Urinary bladder (tissue), 3 donors: ENCODE measurements at regions not wholly inside any gene's neighbourhood (a gene's known extent, or its start where the extent isn't known, plus 50 kb on each side); places are given as distances from the start of the nearest gene placed in this dataset.

Source experiments
- DNase-seq: peaks from one replicate; pipeline ENCODE4 v3.0.0-alpha.2; 2015; ENCODE audit errors: extremely low spot score
- H3K27ac ChIP-seq: one replicate; pipeline ENCODE4 v1.5.1; 2013; ENCODE audit warnings: low read depth, mild to moderate bottlenecking, moderate library complexity
- H3K36me3 ChIP-seq: one replicate; pipeline ENCODE4 v1.6.1; 2013; ENCODE audit warnings: mild to moderate bottlenecking, moderate library complexity; ENCODE audit not compliant: insufficient read depth
- H3K4me1 ChIP-seq: one replicate; pipeline ENCODE4 v1.6.1; 2013; ENCODE audit warnings: mild to moderate bottlenecking, moderate library complexity; ENCODE audit not compliant: insufficient read depth
- H3K4me3 ChIP-seq: one replicate; pipeline ENCODE4 v1.5.1; 2013; ENCODE audit warnings: low read depth, low read length
- WGBS: extraction: QIAGEN DNeasy Blood & Tissue Kit; methylation state at CpG from one replicate; pipeline ENCODE4 v1.1.7; 2013; 5-methylcytosine and 5-hydroxymethylcytosine counted together
- donor health status: healthy with polysubstance abuse.
- donor health status: healthy.

GRCh38 chr13:104099750-104100149, 1033.5 kb upstream of the SLC10A2 start:
- Histone ChIP-seq H3K4me1 (no peaks in the 10 kb centered on the region), H3K27ac (no peak overlapping the region), H3K36me3 (no peaks in the 10 kb centered on the region), H3K4me3 (no peak overlapping the region)
- DNase-seq: no peak

- WGBS: 89% methylated on average over 4 of the region's 4 CpGs
- no peak for DNase-seq
- no peak overlapping the region for H3K4me3 ChIP-seq
Observed at GRCh38 chr13:104098421-104098820, 1032.2 kb upstream of the SLC10A2 start.

GRCh38 chr13:104086759-104087158, 1020.5 kb upstream of the SLC10A2 start:
- H3K4me1 ChIP-seq: no peaks in the 10 kb centered on the region
- 67% methylated on average over 5 of the region's 5 CpGs for WGBS
- no peak for DNase-seq
- H3K27ac ChIP-seq: no peak overlapping the region
- no peaks in the 10 kb centered on the region for H3K36me3 ChIP-seq
- no peak overlapping the region for H3K4me3 ChIP-seq

More at GRCh38 chr13:104098421-104098820, 1032.2 kb upstream of the SLC10A2 start:
- H3K4me1 ChIP-seq: no peaks in the 10 kb centered on the region
- no peak overlapping the region for H3K27ac ChIP-seq
- no peaks in the 10 kb centered on the region for H3K36me3 ChIP-seq

GRCh38 chr13:104086210-104086609, 1020.0 kb upstream of the SLC10A2 start:
- H3K4me3 ChIP-seq: no peak overlapping the region
- no peak overlapping the region for H3K27ac ChIP-seq
- peak; percentile 11 for DNase-seq
- H3K4me1 ChIP-seq: no peaks in the 10 kb centered on the region
- no peaks in the 10 kb centered on the region for H3K36me3 ChIP-seq
- WGBS: 55% methylated on average over 1 of the region's 1 CpG

- WGBS: 79% methylated on average over 4 of the region's 4 CpGs
- no peaks in the 10 kb centered on the region for H3K36me3 ChIP-seq
- H3K27ac ChIP-seq: no peak overlapping the region
- H3K4me1 ChIP-seq: no peaks in the 10 kb centered on the region
- no peak for DNase-seq
- no peak overlapping the region for H3K4me3 ChIP-seq
Observed at GRCh38 chr13:104085611-104086010, 1019.4 kb upstream of the SLC10A2 start.

GRCh38 chr13:104074326-104074725, 1008.1 kb upstream of the SLC10A2 start:
- H3K36me3 ChIP-seq: no peaks in the 10 kb centered on the region
- H3K4me3 ChIP-seq: no peak overlapping the region
- DNase-seq: no peak
- H3K27ac ChIP-seq: no peak overlapping the region
- WGBS: 79% methylated on average over 2 of the region's 2 CpGs
- H3K4me1 ChIP-seq: no peaks in the 10 kb centered on the region

- WGBS: 94% methylated on average over 2 of the region's 2 CpGs
- Histone ChIP-seq H3K4me1 (no peaks in the 10 kb centered on the region), H3K4me3 (no peak overlapping the region), H3K36me3 (no peaks in the 10 kb centered on the region), H3K27ac (no peak overlapping the region)
- DNase-seq: no peak
Observed at GRCh38 chr13:104071806-104072205, 1005.6 kb upstream of the SLC10A2 start.

GRCh38 chr13:104065328-104065727, 999.1 kb upstream of the SLC10A2 start:
- Histone ChIP-seq H3K4me3 (no peak overlapping the region), H3K27ac (no peak overlapping the region), H3K36me3 (no peaks in the 10 kb centered on the region), H3K4me1 (no peaks in the 10 kb centered on the region)
- WGBS: 82% methylated on average over 2 of the region's 2 CpGs
- DNase-seq: no peak

- DNase-seq: no peak
- Histone ChIP-seq H3K4me3 (no peak overlapping the region), H3K27ac (no peak overlapping the region), H3K4me1 (no peaks in the 10 kb centered on the region), H3K36me3 (no peaks in the 10 kb centered on the region)
- WGBS: 59% methylated on average over 4 of the region's 4 CpGs
Observed at GRCh38 chr13:104057861-104058260, 991.6 kb upstream of the SLC10A2 start.

- 29% methylated on average over 1 of the region's 1 CpG for WGBS
- no peak for DNase-seq
- Histone ChIP-seq H3K4me1 (no peaks in the 10 kb centered on the region), H3K4me3 (no peak overlapping the region), H3K27ac (no peak overlapping the region), H3K36me3 (no peaks in the 10 kb centered on the region)
Observed at GRCh38 chr13:104045907-104046306, 979.7 kb upstream of the SLC10A2 start.

GRCh38 chr13:104043184-104043583, 977.0 kb upstream of the SLC10A2 start:
- Histone ChIP-seq H3K27ac (no peak overlapping the region), H3K4me1 (no peaks in the 10 kb centered on the region), H3K36me3 (no peaks in the 10 kb centered on the region), H3K4me3 (no peak overlapping the region)
- WGBS: 55% methylated on average over 2 of the region's 2 CpGs
- DNase-seq: no peak

GRCh38 chr13:104034891-104035290, 968.7 kb upstream of the SLC10A2 start:
- no peak overlapping the region for H3K4me3 ChIP-seq
- WGBS: 81% methylated on average over 2 of the region's 2 CpGs
- DNase-seq: no peak
- H3K36me3 ChIP-seq: no peaks in the 10 kb centered on the region
- H3K27ac ChIP-seq: no peak overlapping the region
- no peaks in the 10 kb centered on the region for H3K4me1 ChIP-seq

- Histone ChIP-seq H3K36me3 (no peaks in the 10 kb centered on the region), H3K4me3 (no peak overlapping the region), H3K27ac (no peak overlapping the region), H3K4me1 (no peaks in the 10 kb centered on the region)
- no peak for DNase-seq
- 46% methylated on average over 2 of the region's 2 CpGs for WGBS
Observed at GRCh38 chr13:104025303-104025702, 959.1 kb upstream of the SLC10A2 start.

- no peaks in the 10 kb centered on the region for H3K36me3 ChIP-seq
- DNase-seq: no peak
- H3K27ac ChIP-seq: no peak overlapping the region
- WGBS: 69% methylated on average over 4 of the region's 4 CpGs
- H3K4me3 ChIP-seq: no peak overlapping the region
- H3K4me1 ChIP-seq: no peaks in the 10 kb centered on the region
Observed at GRCh38 chr13:104024416-104025170, 958.4 kb upstream of the SLC10A2 start.
